Upper lobe of left lung (tissue), 4 donors: ENCODE measurements at regions not wholly inside any gene's neighbourhood (a gene's known extent, or its start where the extent isn't known, plus 50 kb on each side); places are given as distances from the start of the nearest gene placed in this dataset.

Experiments used
- CTCF ChIP-seq, 6 experiments: fragments of 450-650 bp in 4 of 6; fragments of 200-600 bp in 2 of 6; sonication (generic) in 2 of 6; IDR thresholded peaks; one replicate each; pipeline ENCODE4 v1.5.1; 2016 to 2019; ENCODE audit warnings: antibody characterized with exemption in 6 of 6
- POLR2AphosphoS5 ChIP-seq, 2 donors: sonication (generic); formaldehyde crosslinking; IDR thresholded peaks; one replicate each; pipeline ENCODE4 v1.5.1; 2017; ENCODE audit warnings: antibody characterized with exemption in 2 of 2

DNA sequence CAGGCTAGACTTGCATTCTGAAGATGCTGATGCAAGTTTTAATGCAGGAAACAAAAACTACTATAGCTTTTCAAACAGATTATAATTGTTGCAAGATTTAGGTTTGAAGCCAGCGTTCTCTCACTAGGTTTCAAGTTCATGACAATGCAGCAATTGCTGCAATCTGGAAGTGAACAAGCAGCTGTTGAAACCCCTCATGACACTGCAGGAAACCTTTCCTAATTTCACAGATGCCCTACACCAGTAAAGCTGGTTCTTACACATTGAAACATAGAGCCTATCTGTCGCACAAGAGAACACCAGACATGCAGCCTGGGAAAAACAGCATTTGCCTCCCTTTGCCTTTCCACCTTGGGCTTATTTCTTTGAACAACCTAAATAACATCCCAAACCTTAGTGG is 1737.2 kb upstream of the MIR17HG start:
- TF ChIP-seq CTCF (IDR thresholded peaks at IDR 0.05) (no peak), POLR2AphosphoS5 (IDR thresholded peaks at IDR 0.05) (no peak)
